Nephron (organoid): ENCODE measurements at regions not wholly inside any gene's neighbourhood (a gene's known extent, or its start where the extent isn't known, plus 50 kb on each side); places are given as distances from the start of the nearest gene placed in this dataset.
"Not testable (repeated sequence)": the region's sequence is repeated elsewhere in the genome, so short reads cannot be mapped to it uniquely, and the experiment has no call there.

Source experiments
- H3K27ac Mint-ChIP-seq, 3 experiments: 2 replicates each; pipeline ENCODE4 v1.8.0; 2020; ENCODE audit warnings: mixed read lengths in 3 of 3, mild to moderate bottlenecking in 2 of 3, moderate library complexity in 1 of 3
- H3K27me3 Mint-ChIP-seq: 2 replicates; pipeline ENCODE4 v1.8.0; 2021; ENCODE audit warnings: low read depth, mild to moderate bottlenecking, moderate library complexity, mixed read lengths
- H3K36me3 Mint-ChIP-seq: 2 replicates; pipeline ENCODE4 v1.8.0; 2020; ENCODE audit warnings: low read depth, mixed read lengths
- H3K4me1 Mint-ChIP-seq: 2 replicates; pipeline ENCODE4 v1.8.0; 2020; ENCODE audit warnings: mixed read lengths
- H3K4me3 Mint-ChIP-seq, 3 experiments: 2 replicates each; pipeline ENCODE4 v1.8.0; 2020; ENCODE audit warnings: mild to moderate bottlenecking in 3 of 3, mixed read lengths in 3 of 3, moderate library complexity in 2 of 3
- H3K9me3 Mint-ChIP-seq: 2 replicates; pipeline ENCODE4 v1.8.0; 2020; ENCODE audit warnings: mixed read lengths
- TF ChIP-seq, protein P1 (sequence below), 3 experiments: fragments of 200-600 bp; sonication (generic); IDR thresholded peaks; one replicate each; pipeline ENCODE4 v1.5.0; 2021; ENCODE audit warnings: antibody characterized with exemption in 3 of 3; ENCODE audit not compliant: unreplicated experiment in 3 of 3

DNA sequence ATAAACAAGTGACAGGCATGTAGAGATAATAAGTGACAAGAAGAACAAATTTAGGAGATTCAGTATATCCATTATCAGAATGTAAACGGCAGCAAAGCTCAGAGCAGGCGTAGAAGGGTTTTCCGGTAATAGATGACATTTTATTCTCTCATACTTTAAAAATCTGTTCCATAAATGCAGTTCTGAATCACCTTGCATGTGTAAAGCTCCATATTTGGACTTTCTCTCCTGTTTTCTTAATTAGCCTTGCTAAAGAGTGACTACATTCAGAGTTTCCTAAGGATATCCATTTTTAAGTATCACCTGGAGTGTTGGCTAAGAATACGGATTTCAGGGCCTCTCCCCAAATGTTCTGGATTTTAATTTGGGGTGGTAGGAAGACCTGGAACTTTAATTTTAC lies 122.0 kb downstream of the SPP2 start:
- Mint-ChIP-seq H3K27me3 (no peaks in the 10 kb centered on the region), H3K36me3 (no peaks in the 10 kb centered on the region), H3K9me3 (no peaks in the 10 kb centered on the region), H3K4me1 (peaks cover 23% of the 10 kb centered on the region), H3K4me3 (no peak overlapping the region), H3K27ac (no peak overlapping the region)
- TF ChIP-seq, protein P1, sequence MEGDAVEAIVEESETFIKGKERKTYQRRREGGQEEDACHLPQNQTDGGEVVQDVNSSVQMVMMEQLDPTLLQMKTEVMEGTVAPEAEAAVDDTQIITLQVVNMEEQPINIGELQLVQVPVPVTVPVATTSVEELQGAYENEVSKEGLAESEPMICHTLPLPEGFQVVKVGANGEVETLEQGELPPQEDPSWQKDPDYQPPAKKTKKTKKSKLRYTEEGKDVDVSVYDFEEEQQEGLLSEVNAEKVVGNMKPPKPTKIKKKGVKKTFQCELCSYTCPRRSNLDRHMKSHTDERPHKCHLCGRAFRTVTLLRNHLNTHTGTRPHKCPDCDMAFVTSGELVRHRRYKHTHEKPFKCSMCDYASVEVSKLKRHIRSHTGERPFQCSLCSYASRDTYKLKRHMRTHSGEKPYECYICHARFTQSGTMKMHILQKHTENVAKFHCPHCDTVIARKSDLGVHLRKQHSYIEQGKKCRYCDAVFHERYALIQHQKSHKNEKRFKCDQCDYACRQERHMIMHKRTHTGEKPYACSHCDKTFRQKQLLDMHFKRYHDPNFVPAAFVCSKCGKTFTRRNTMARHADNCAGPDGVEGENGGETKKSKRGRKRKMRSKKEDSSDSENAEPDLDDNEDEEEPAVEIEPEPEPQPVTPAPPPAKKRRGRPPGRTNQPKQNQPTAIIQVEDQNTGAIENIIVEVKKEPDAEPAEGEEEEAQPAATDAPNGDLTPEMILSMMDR (IDR thresholded peaks at IDR 0.05; ENCODE audit: unreplicated experiment in 3 of 3): no peak

- no peak overlapping the region for H3K4me3 Mint-ChIP-seq
- H3K36me3 Mint-ChIP-seq: no peaks in the 10 kb centered on the region
- H3K27ac Mint-ChIP-seq: peak overlapping the region in 1 of 3 experiments; percentile 28
- TF ChIP-seq, protein P1 (IDR thresholded peaks at IDR 0.05; ENCODE audit: unreplicated experiment in 3 of 3): no peak
- peaks cover 23% of the 10 kb centered on the region for H3K4me1 Mint-ChIP-seq
- no peaks in the 10 kb centered on the region for H3K9me3 Mint-ChIP-seq
- H3K27me3 Mint-ChIP-seq: no peaks in the 10 kb centered on the region
Observed at GRCh38 chr2:234172066-234172465, 121.6 kb downstream of the SPP2 start.

DNA sequence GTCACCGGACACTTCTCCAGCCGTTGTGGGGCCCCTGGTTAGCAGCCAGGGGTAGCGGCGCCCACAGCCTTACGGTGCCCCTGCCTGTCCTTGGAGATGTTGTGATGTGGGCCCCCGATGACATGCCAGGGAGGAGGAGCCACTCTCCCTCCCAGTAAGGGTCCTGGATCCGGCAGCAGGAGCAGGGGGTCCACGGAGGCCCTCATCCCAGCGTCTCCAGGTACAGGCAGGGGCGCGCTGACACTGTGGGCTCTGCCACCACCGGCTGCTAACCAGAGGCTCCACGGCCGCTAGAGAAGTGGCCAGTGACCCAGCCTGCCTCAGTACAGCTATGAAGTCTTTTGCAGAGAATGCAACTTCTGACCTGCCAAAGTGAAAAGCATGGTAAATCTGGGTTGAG lies 121.2 kb downstream of the SPP2 start:
- no peaks in the 10 kb centered on the region for H3K36me3 Mint-ChIP-seq
- H3K9me3 Mint-ChIP-seq: no peaks in the 10 kb centered on the region
- TF ChIP-seq, protein P1 (IDR thresholded peaks at IDR 0.05; ENCODE audit: unreplicated experiment in 3 of 3): no peak
- H3K4me1 Mint-ChIP-seq: peaks cover 23% of the 10 kb centered on the region
- H3K27ac Mint-ChIP-seq: peak overlapping the region in 1 of 3 experiments; percentile 28
- H3K4me3 Mint-ChIP-seq: no peak overlapping the region
- H3K27me3 Mint-ChIP-seq: no peaks in the 10 kb centered on the region

DNA sequence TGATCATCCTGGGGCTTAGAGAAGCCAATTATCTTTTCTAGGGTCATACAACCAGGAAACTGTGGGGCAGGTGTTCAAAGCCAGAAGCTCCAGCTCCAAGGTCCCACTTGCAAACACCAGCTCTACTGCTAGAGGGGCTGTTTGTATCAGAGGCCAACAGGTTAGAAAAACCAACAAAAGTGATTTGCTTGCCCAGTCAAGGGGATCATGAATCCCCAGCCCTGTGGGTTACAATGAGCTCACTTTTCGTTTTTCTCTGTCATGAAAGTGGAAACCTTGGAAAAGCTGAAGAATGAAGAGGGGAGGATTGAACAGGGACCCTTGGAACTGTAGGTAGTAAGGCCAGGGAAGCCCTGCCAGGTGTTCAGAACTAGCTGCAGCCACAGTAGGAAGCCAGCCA lies 119.2 kb downstream of the SPP2 start:
- no peaks in the 10 kb centered on the region for H3K27me3 Mint-ChIP-seq
- peaks cover 31% of the 10 kb centered on the region for H3K4me1 Mint-ChIP-seq
- H3K27ac Mint-ChIP-seq: peak overlapping the region; percentile 82 to 91 (median 90)
- no peak overlapping the region for H3K4me3 Mint-ChIP-seq
- no peaks in the 10 kb centered on the region for H3K36me3 Mint-ChIP-seq
- TF ChIP-seq, protein P1 (IDR thresholded peaks at IDR 0.05; ENCODE audit: unreplicated experiment in 3 of 3): no peak
- no peaks in the 10 kb centered on the region for H3K9me3 Mint-ChIP-seq

GRCh38 chr2:234168605-234169570 lies 118.4 kb downstream of the SPP2 start:
- Mint-ChIP-seq H3K27ac (peak overlapping the region; percentile 82 to 91 (median 90)), H3K4me1 (peaks cover 34% of the 10 kb centered on the region)
- H3K36me3 Mint-ChIP-seq, H3K27me3 Mint-ChIP-seq, H3K9me3 Mint-ChIP-seq, H3K4me3 Mint-ChIP-seq: not testable (repeated sequence)

DNA sequence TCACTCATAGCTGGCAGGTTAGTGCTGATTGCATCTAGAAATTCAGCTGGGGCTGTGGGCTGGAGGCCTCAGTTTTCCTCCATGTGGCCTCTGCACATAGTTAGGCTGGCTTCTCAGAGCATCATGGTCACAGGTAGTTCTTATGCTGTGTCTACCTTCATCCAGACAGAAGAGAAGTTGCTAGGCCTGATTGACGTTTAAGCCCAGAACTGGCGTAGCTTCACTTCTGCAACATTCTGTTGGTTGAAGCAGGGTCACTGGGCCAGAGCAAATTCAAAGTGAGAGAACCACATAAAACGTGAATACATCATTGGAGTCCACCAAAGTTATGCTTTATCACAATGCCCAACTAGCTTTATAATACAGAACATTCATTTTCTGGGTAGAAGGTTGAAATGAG lies 116.0 kb downstream of the SPP2 start:
- no peaks in the 10 kb centered on the region for H3K36me3 Mint-ChIP-seq
- H3K9me3 Mint-ChIP-seq: no peaks in the 10 kb centered on the region
- H3K27me3 Mint-ChIP-seq: no peaks in the 10 kb centered on the region
- H3K27ac Mint-ChIP-seq: peak overlapping the region in 1 of 3 experiments; percentile 63
- H3K4me1 Mint-ChIP-seq: peaks cover 43% of the 10 kb centered on the region
- H3K4me3 Mint-ChIP-seq: no peak overlapping the region
- TF ChIP-seq, protein P1 (IDR thresholded peaks at IDR 0.05; ENCODE audit: unreplicated experiment in 3 of 3): no peak
